GM20000 (cell line): ENCODE measurements at regions not wholly inside any gene's neighbourhood (a gene's known extent, or its start where the extent isn't known, plus 50 kb on each side); places are given as distances from the start of the nearest gene placed in this dataset.

Experiments
- DNase-seq: peaks from one replicate; pipeline ENCODE4 v3.0.0; 2012; ENCODE audit warnings: low spot score
- TF ChIP-seq, protein P1 (sequence below): IDR thresholded peaks from 2 replicates; pipeline ENCODE4 v1.5.1; 2012; ENCODE audit warnings: mild to moderate bottlenecking, control low read depth; ENCODE audit errors: extremely low read depth, missing control alignments

DNA sequence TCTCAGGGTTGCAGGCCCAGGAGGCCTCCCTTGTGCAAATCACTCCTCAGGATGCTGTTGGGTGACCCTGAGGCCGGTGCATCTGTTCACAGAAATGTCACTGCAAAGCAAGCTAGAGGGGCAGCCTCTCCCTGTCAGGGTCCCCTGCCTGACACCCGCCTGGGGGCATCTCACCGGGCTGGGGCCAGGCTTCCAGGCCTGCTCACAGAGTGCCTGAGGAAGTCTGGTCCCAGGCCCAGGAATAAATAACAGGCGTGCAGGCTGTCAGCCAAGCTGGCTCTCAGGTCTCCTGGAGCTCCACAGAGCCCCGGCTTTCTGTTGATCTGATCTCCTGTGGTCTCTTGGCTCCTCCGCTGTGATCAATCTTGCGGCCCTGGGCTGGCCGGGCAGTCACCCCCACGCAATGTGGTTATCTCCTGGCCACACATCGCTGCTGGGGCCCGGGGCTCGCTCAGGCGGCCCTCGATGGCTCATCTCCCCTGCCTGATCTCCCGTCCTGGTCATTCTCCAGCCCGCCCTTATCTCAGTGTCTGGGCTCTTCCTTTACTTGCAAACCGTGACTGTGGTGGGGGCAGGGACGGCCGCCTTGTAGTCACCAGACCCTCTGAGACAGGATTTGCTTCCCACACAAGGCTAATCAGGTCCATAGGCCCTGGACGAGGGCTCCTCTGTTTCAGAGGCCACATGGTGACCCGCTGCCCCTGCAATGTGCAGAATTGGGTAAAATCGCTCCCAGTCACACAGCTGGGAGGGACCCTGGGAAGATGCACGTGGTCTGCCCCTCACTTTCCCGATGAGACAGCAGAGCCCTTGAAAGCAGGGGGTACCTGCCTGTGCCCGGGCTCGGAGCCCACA is 231.2 kb upstream of the GSE1 start:
- TF ChIP-seq, protein P1, sequence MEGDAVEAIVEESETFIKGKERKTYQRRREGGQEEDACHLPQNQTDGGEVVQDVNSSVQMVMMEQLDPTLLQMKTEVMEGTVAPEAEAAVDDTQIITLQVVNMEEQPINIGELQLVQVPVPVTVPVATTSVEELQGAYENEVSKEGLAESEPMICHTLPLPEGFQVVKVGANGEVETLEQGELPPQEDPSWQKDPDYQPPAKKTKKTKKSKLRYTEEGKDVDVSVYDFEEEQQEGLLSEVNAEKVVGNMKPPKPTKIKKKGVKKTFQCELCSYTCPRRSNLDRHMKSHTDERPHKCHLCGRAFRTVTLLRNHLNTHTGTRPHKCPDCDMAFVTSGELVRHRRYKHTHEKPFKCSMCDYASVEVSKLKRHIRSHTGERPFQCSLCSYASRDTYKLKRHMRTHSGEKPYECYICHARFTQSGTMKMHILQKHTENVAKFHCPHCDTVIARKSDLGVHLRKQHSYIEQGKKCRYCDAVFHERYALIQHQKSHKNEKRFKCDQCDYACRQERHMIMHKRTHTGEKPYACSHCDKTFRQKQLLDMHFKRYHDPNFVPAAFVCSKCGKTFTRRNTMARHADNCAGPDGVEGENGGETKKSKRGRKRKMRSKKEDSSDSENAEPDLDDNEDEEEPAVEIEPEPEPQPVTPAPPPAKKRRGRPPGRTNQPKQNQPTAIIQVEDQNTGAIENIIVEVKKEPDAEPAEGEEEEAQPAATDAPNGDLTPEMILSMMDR = no peak
- DNase-seq = no peak

DNA sequence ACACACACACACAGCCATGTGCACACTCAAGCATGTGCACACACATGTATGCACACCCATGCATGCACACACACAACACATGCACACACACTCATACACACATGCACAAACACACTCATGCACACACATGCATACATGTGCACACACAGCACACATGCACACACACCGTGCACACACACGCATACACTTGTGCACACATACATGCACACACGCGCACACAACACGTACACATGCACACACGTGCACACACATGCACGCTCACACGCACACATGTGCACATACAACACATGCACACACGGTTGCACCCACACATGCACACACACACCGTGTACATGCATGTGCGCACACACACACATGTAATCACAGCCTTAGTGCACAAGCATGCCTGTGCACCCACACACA is 230.4 kb upstream of the GSE1 start:
- no peak for DNase-seq
- TF ChIP-seq, protein P1 = no peak

DNA sequence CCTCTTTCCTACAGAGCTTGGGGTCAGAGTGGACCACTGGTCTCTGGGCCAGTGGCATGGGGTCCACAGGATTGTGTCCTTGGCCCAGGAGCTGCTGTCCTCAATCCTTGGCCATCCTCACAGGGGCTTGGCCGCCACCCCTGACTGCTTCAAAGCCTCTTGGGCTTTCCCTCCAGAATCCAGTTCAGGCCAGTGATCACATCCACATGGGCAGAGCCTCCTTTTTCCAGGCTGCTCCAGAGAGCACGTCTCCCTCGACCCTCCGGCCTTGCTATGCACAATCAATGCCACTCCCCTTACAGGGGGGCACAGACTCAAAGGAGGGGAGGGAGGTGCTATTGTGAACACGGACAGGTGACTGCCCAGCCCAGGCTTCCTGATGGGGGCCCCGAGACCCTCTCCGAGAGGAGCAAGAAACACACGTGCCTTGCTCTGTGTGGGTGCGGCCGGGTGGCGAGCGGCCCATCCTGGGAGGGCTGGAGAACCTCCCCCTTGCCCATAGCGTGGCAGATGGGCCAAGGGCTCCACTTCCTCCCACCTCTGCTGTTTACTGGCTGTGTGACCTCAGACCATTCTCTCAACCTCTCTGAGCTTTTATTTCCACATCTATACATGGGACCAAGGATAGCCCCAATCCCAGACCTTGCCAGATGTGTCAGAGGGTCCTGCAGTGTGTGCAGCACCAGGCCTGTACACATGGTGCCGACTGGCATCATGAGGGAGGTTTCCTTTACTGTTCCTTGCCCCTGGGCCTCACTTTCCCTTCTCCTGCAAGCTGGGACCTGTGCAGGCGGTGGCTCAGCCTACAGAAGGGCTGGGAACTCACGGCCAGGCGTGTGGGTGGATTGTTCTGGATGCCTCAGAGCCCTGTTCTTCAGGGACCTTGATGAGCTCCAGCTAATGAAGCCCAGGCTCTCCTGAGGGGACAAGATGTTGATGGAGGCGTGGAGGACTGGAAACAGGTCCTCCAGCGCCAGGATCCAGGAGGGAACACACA is 229.0 kb upstream of the GSE1 start:
- DNase-seq = no peak
- TF ChIP-seq, protein P1 = no peak

DNA sequence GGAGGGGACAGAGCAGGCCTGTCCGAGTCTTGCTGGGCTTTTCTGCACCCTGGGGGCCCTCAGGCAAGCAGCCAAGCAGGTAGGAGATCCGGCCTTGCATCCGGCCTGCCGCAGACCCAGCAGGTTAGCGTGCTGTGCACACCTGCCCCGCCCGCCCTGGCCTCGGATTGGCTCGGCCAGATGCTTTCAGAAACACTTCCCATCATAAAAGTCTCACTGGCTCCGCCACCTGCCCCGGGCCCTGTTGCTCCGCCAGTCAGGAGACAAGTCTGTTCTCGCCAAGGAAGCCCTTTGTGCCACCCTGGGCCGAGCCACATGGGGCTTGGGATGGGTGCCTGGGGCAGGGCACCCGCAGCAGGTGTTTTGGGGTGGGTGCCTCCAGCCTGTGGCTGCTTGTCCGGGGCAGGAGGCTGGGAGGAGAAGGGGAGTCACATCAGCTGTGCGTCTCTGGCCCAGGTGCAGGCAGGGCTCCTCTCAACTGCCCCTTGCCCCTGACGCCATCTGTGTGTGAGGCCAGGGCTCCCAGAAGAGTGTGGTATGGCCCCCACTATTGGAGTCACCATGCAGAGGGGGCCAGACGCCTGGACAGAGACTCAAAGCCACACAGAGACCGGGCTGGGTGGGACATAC is 228.2 kb upstream of the GSE1 start:
- DNase-seq = no peak
- TF ChIP-seq, protein P1 = no peak

DNA sequence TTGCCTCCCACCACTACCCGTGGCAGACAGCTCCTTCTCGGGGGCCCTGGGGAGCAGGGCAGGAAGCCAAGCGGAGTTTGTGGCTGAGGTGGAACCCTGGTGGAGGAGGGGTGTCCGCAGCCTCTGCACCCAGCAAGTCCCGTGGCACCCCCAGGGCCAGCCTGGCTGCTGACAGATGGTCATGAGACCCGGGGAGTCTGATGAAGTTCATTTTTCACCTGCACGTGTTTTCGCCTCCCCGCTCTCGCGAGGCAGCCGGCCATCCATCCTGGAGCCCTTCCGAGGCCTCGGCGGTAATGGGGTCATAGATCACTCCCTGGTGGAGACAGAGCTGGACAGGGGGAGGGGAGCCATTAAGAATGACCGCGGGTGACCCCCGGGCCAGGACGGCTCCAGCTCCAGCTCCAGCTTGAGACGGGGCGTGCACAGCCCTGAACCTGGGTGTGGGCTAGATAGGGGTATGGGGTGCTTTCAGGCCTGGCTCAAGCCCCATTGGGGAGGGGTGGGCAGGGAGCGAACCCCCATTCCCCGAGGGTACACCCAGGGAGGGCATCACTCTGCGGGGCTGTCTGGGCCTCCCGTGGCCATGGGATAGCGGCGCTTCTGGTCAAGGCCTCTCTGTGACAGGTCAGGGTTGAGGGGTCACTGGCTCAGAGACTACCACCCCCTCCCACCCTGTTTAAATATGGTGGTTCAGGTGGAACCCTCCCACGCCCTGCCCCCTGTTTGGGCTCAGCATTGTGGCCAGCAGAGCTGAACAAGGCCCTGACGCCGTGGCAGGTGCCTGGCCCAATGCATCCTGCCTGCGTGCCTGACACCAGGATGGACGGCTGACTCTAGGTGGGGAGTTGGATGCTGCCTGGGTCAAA is 227.4 kb upstream of the GSE1 start:
- no peak for DNase-seq
- TF ChIP-seq, protein P1 = no peak

DNA sequence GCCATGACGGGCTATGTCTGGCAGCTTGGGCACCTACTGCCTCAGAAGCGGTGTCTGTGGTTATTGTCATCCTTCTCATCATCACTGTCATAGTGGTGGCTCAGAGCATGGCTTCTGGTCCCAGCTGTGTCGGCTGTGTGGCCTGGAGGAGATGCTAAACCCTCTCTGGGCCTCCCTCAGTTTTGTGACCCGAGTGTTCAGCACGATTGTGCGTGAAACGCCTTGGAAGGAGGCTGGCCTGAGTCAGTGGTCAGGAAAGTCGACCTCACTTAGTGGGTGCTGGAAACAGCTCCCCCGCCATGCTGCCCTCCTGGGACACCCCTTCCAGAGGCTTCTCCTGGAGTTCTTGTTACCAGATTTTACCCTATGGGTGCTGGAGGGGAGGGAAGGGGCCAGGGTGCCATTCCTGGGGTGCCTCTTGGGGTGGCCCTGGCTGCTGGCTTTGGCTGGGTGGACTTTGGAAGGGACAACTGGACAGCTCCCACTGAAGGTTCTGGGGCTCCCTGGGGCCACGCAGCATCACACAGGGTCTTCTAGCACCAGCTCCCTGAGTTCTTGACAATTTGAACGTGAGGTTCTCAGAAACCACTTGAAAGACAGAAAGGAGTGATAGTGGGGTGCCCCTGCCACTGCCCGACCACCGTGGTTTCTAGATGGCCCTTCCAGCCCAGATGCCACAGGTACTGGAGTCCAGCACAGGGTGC is 226.5 kb upstream of the GSE1 start:
- TF ChIP-seq, protein P1 = no peak
- DNase-seq = no peak
